Activated B cell treated with CpG ODN at 0.5 μM for 24 hours (primary cell): ENCODE measurements at regions not wholly inside any gene's neighbourhood (a gene's known extent, or its start where the extent isn't known, plus 50 kb on each side); places are given as distances from the start of the nearest gene placed in this dataset.

Experiments
- ATAC-seq: fragments of 200-7000 bp; cut with Tn5 transposase; one replicate; pipeline ENCODE4 v1.10.0; 2021; ENCODE audit warnings: low read depth, mild to moderate bottlenecking, moderate library complexity
- CTCF ChIA-PET: fragments of 350-600 bp; sonication (Branson Sonifier 250); formaldehyde crosslinking; loops from one replicate; lab custom pipeline; 2021; ENCODE audit warnings: antibody characterized with exemption; lab: Charles Lee
- POLR2A ChIA-PET: fragments of 350-600 bp; sonication (Branson Sonifier 250); formaldehyde crosslinking; loops from one replicate; lab custom pipeline; 2021; ENCODE audit warnings: antibody characterized with exemption; lab: Charles Lee
- DNase-seq: peaks from one replicate; pipeline ENCODE4 v3.0.0; 2022
- H3K27ac Mint-ChIP-seq: one replicate; pipeline ENCODE4 v1.8.0; 2020; ENCODE audit warnings: mixed read lengths
- H3K27me3 Mint-ChIP-seq: one replicate; pipeline ENCODE4 v1.8.0; 2021; ENCODE audit warnings: mixed read lengths
- H3K36me3 Mint-ChIP-seq: one replicate; pipeline ENCODE4 v1.8.0; 2021; ENCODE audit warnings: low read depth, mixed read lengths
- H3K4me1 Mint-ChIP-seq: one replicate; pipeline ENCODE4 v1.8.0; 2021; ENCODE audit warnings: mixed read lengths
- H3K4me3 Mint-ChIP-seq: one replicate; pipeline ENCODE4 v1.8.0; 2020; ENCODE audit warnings: mild to moderate bottlenecking, mixed read lengths
- H3K9me3 Mint-ChIP-seq: one replicate; pipeline ENCODE4 v1.8.0; 2020; ENCODE audit warnings: mixed read lengths
- CTCF ChIP-seq: fragments of 200-600 bp; IDR thresholded peaks from one replicate; pipeline ENCODE4 v1.8.0; 2022; ENCODE audit warnings: antibody characterized with exemption, mild to moderate bottlenecking
- intact Hi-C: fragments of 100-400 bp; cut with micrococcal nuclease; formaldehyde crosslinking; loops from one replicate; pipeline ENCODE4 v1.15.1; 2024

GRCh38 chr2:144213797-144214196 lies 306.1 kb downstream of the ZEB2 start:
- Mint-ChIP-seq H3K4me1 (peaks cover 25% of the 10 kb centered on the region), H3K4me3 (peak overlapping the region; percentile 66), H3K36me3 (peaks cover 4% of the 10 kb centered on the region), H3K9me3 (no peaks in the 10 kb centered on the region), H3K27me3 (no peaks in the 10 kb centered on the region), H3K27ac (no peak overlapping the region)
- ATAC-seq = no peak
- no peak for TF ChIP-seq CTCF
- intact Hi-C loops = no loop called here
- ChIA-PET CTCF (no interaction called here), POLR2A (no interaction called here)
- DNase-seq = no peak

GRCh38 chr2:144211826-144212225 lies 308.1 kb downstream of the ZEB2 start:
- DNase-seq = no peak
- Mint-ChIP-seq H3K27me3 (no peaks in the 10 kb centered on the region), H3K4me3 (no peak overlapping the region), H3K27ac (no peak overlapping the region), H3K9me3 (no peaks in the 10 kb centered on the region), H3K36me3 (peaks cover 14% of the 10 kb centered on the region), H3K4me1 (peaks cover 25% of the 10 kb centered on the region)
- intact Hi-C loops = no loop called here
- ChIA-PET CTCF (no interaction called here), POLR2A (interaction anchor here (0.5 kb wide), 1 partner anchor 717 kb away, joined by 6 read pairs; no protein-coding TSS in a partner anchor)
- no peak for TF ChIP-seq CTCF
- no peak for ATAC-seq

- H3K4me3 Mint-ChIP-seq = no peak overlapping the region
- POLR2A ChIA-PET = interaction anchor here (0.6 kb wide), 3 partner anchors 19 to 702 kb away, joined by 3 to 5 read pairs (median 4); no protein-coding TSS in a partner anchor
- H3K36me3 Mint-ChIP-seq = peaks cover 14% of the 10 kb centered on the region
- TF ChIP-seq CTCF = no peak
- H3K9me3 Mint-ChIP-seq = no peaks in the 10 kb centered on the region
- ATAC-seq (no peak), DNase-seq (no peak)
- CTCF ChIA-PET = no interaction called here
- H3K27me3 Mint-ChIP-seq = no peaks in the 10 kb centered on the region
- intact Hi-C loops = no loop called here
- no peak overlapping the region for H3K27ac Mint-ChIP-seq
- peaks cover 18% of the 10 kb centered on the region for H3K4me1 Mint-ChIP-seq
Measured at GRCh38 chr2:144211065-144211464, 308.9 kb downstream of the ZEB2 start.

GRCh38 chr2:144210076-144210475 lies 309.8 kb downstream of the ZEB2 start:
- H3K9me3 Mint-ChIP-seq = no peaks in the 10 kb centered on the region
- DNase-seq (no peak), ATAC-seq (no peak)
- H3K4me3 Mint-ChIP-seq = no peak overlapping the region
- H3K27ac Mint-ChIP-seq = no peak overlapping the region
- H3K4me1 Mint-ChIP-seq = peaks cover 13% of the 10 kb centered on the region
- H3K36me3 Mint-ChIP-seq = peaks cover 14% of the 10 kb centered on the region
- ChIA-PET CTCF (no interaction called here), POLR2A (no interaction called here)
- TF ChIP-seq CTCF = no peak
- intact Hi-C loops = no loop called here
- H3K27me3 Mint-ChIP-seq = no peaks in the 10 kb centered on the region

- Mint-ChIP-seq H3K36me3 (peaks cover 17% of the 10 kb centered on the region), H3K4me3 (no peak overlapping the region), H3K27me3 (no peaks in the 10 kb centered on the region), H3K27ac (no peak overlapping the region), H3K9me3 (no peaks in the 10 kb centered on the region), H3K4me1 (peaks cover 10% of the 10 kb centered on the region)
- ChIA-PET POLR2A (no interaction called here), CTCF (no interaction called here)
- ATAC-seq (no peak), DNase-seq (no peak)
- intact Hi-C loops = no loop called here
- no peak for TF ChIP-seq CTCF
Measured at GRCh38 chr2:144208924-144209323, 311.0 kb downstream of the ZEB2 start.
